ENCODE measurements at regions not wholly inside any gene's neighbourhood (a gene's known extent, or its start where the extent isn't known, plus 50 kb on each side); places are given as distances from the start of the nearest gene placed in this dataset.

- CTCF ChIA-PET (ENCODE audit: low intra/inter-chr PET ratio): no interaction called here
- no peak for FAIRE-seq
- intact Hi-C loops (cut with micrococcal nuclease): no loop called here
These were observed 80.0 kb upstream of the FGF13 start for GRCh38 chrX:138791551-138791950.

More at GRCh38 chrX:138791551-138791950, 80.0 kb upstream of the FGF13 start:
- WGBS (ENCODE audit: insufficient coverage, low coverage, missing lambda C conversion rate): 67% methylated on average over 1 of the region's 1 CpG
- Histone ChIP-seq H3K36me3 (ENCODE audit: control insufficient read depth, insufficient read depth, low read length) (no peaks in the 10 kb centered on the region), H4K20me1 (replicated peaks; ENCODE audit: control insufficient read depth, insufficient read depth, low read length) (no peaks in the 10 kb centered on the region), H3K4me3 (no peak overlapping the region), H3K27ac (ENCODE audit: extremely low read depth, low read depth, low read length) (no peak overlapping the region), H3K4me2 (ENCODE audit: insufficient read depth, low read length) (no peak overlapping the region), H2AFZ (ENCODE audit: low read depth, low read length) (no peak overlapping the region), H3K9me3 (replicated peaks; ENCODE audit: control insufficient read depth, insufficient read depth, low read depth, low read length) (no peaks in the 10 kb centered on the region), H3K79me2 (ENCODE audit: control insufficient read depth, insufficient read depth, low read length) (no peaks in the 10 kb centered on the region), H3K27me3 (ENCODE audit: control insufficient read depth in 2 of 2, insufficient read depth in 2 of 2, low read length in 2 of 2) (no peaks in the 10 kb centered on the region), H3K9ac (ENCODE audit: insufficient read depth in 1 of 2, low read depth in 2 of 2, low read length in 2 of 2) (no peak overlapping the region), H3K4me1 (replicated peaks in 1 of 2; ENCODE audit: control insufficient read depth in 2 of 2, insufficient read depth in 2 of 2, low read length in 2 of 2) (no peaks in the 10 kb centered on the region), H3K9me1 (ENCODE audit: control insufficient read depth, insufficient read depth, low read length) (no peaks in the 10 kb centered on the region)
- TF ChIP-seq FOXJ3 (CRISPR knock-in tag; IDR thresholded peaks at IDR 0.05) (no peak), CLOCK (CRISPR knock-in tag; IDR thresholded peaks at IDR 0.05; ENCODE audit: borderline replicate concordance) (no peak), FOXK2 (conservative IDR thresholded peaks at IDR 0.05 in 1 of 2, IDR thresholded peaks at IDR 0.05 in 1 of 2; ENCODE audit: low read depth in 2 of 2) (no peak), BHLHE40 (IDR thresholded peaks at IDR 0.05; ENCODE audit: low read length) (no peak), SAFB2 (IDR thresholded peaks at IDR 0.05; ENCODE audit: borderline replicate concordance, low read depth, low read length, severe bottlenecking) (no peak), CBX1 (IDR thresholded peaks at IDR 0.05; ENCODE audit: low read depth) (no peak), SMAD3 (CRISPR knock-in tag; conservative IDR thresholded peaks at IDR 0.05) (no peak), POU5F1 (IDR thresholded peaks at IDR 0.05; ENCODE audit: borderline replicate concordance, low read depth, low read length, partially characterized antibody) (no peak), ZNF311 (CRISPR knock-in tag; IDR thresholded peaks at IDR 0.05) (no peak), SAFB (IDR thresholded peaks at IDR 0.05; ENCODE audit: borderline replicate concordance, low read depth, low read length) (no peak), ZNF449 (CRISPR knock-in tag; IDR thresholded peaks at IDR 0.05) (no peak)
- in situ Hi-C loops (cut with MboI): no loop called here
- DNase-seq (ENCODE audit: extremely low read depth in 1 of 4, low spot score in 3 of 4) (no peak), ATAC-seq (no peak)
- POLR2A ChIA-PET: no interaction called here
- no TSS peak for BruUV-seq (replicated peaks)
